Body of pancreas (tissue), 4 donors: ENCODE measurements at regions not wholly inside any gene's neighbourhood (a gene's known extent, or its start where the extent isn't known, plus 50 kb on each side); places are given as distances from the start of the nearest gene placed in this dataset.

ENCODE experiments used
- CTCF ChIP-seq, 7 experiments: fragments of 450-650 bp in 4 of 7; fragments of 200-600 bp in 3 of 7; sonication (generic) in 3 of 7; IDR thresholded peaks; one replicate each; pipeline ENCODE4 v1.5.1; 2016 to 2019; ENCODE audit warnings: antibody characterized with exemption in 7 of 7
- POLR2A ChIP-seq, 3 donors: fragments of 450-650 bp; IDR thresholded peaks; one replicate each; pipeline ENCODE4 v1.6.1; 2016; ENCODE audit warnings: antibody characterized with exemption in 3 of 3, mild to moderate bottlenecking in 2 of 3

- TF ChIP-seq CTCF (IDR thresholded peaks at IDR 0.05) (no peak), POLR2A (IDR thresholded peaks at IDR 0.05) (no peak)
Observed at GRCh38 chr9:124140941-124141568, 116.7 kb upstream of the NEK6 start.
